ENCODE measurements at regions not wholly inside any gene's neighbourhood (a gene's known extent, or its start where the extent isn't known, plus 50 kb on each side); places are given as distances from the start of the nearest gene placed in this dataset.

GRCh38 chr10:120067427-120067826, 174.9 kb downstream of the SEC23IP start:
- TF ChIP-seq, protein P1, sequence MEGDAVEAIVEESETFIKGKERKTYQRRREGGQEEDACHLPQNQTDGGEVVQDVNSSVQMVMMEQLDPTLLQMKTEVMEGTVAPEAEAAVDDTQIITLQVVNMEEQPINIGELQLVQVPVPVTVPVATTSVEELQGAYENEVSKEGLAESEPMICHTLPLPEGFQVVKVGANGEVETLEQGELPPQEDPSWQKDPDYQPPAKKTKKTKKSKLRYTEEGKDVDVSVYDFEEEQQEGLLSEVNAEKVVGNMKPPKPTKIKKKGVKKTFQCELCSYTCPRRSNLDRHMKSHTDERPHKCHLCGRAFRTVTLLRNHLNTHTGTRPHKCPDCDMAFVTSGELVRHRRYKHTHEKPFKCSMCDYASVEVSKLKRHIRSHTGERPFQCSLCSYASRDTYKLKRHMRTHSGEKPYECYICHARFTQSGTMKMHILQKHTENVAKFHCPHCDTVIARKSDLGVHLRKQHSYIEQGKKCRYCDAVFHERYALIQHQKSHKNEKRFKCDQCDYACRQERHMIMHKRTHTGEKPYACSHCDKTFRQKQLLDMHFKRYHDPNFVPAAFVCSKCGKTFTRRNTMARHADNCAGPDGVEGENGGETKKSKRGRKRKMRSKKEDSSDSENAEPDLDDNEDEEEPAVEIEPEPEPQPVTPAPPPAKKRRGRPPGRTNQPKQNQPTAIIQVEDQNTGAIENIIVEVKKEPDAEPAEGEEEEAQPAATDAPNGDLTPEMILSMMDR (IDR thresholded peaks at IDR 0.05), result no peak
- no peak for TF ChIP-seq POLR2AphosphoS5 (IDR thresholded peaks at IDR 0.05; ENCODE audit: low read depth, low read length)
- TF ChIP-seq, protein P2, sequence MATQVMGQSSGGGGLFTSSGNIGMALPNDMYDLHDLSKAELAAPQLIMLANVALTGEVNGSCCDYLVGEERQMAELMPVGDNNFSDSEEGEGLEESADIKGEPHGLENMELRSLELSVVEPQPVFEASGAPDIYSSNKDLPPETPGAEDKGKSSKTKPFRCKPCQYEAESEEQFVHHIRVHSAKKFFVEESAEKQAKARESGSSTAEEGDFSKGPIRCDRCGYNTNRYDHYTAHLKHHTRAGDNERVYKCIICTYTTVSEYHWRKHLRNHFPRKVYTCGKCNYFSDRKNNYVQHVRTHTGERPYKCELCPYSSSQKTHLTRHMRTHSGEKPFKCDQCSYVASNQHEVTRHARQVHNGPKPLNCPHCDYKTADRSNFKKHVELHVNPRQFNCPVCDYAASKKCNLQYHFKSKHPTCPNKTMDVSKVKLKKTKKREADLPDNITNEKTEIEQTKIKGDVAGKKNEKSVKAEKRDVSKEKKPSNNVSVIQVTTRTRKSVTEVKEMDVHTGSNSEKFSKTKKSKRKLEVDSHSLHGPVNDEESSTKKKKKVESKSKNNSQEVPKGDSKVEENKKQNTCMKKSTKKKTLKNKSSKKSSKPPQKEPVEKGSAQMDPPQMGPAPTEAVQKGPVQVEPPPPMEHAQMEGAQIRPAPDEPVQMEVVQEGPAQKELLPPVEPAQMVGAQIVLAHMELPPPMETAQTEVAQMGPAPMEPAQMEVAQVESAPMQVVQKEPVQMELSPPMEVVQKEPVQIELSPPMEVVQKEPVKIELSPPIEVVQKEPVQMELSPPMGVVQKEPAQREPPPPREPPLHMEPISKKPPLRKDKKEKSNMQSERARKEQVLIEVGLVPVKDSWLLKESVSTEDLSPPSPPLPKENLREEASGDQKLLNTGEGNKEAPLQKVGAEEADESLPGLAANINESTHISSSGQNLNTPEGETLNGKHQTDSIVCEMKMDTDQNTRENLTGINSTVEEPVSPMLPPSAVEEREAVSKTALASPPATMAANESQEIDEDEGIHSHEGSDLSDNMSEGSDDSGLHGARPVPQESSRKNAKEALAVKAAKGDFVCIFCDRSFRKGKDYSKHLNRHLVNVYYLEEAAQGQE (IDR thresholded peaks at IDR 0.05; ENCODE audit: insufficient read depth in 1 of 2, low read depth in 2 of 2, low read length in 1 of 2), result no peak
- no peak for TF ChIP-seq TCF7L2 (IDR thresholded peaks at IDR 0.05; ENCODE audit: low read depth, low read length)
